Transverse colon (tissue), 4 donors: ENCODE measurements at regions not wholly inside any gene's neighbourhood (a gene's known extent, or its start where the extent isn't known, plus 50 kb on each side); places are given as distances from the start of the nearest gene placed in this dataset.

Experiments used
- DNase-seq: peaks from one replicate; pipeline ENCODE4 v3.0.0-alpha.2; 2019
- H3K27ac ChIP-seq, 4 donors: fragments of 200-600 bp; sonication (generic); 2 replicates each; pipeline ENCODE4 v1.5.1; 2016 to 2018; ENCODE audit warnings: inconsistent platforms in 4 of 4
- H3K27me3 ChIP-seq: fragments of 200-600 bp; sonication (generic); 2 replicates; pipeline ENCODE4 v1.5.1; 2017; ENCODE audit warnings: inconsistent platforms
- H3K36me3 ChIP-seq, 4 donors: fragments of 200-600 bp; sonication (generic); 2 replicates each; pipeline ENCODE4 v1.5.1; 2017 to 2019; ENCODE audit warnings: inconsistent platforms in 4 of 4
- H3K4me1 ChIP-seq, 4 donors: fragments of 200-600 bp; sonication (generic); 2 replicates each; pipeline ENCODE4 v1.5.1; 2017 to 2020; ENCODE audit warnings: inconsistent platforms in 4 of 4
- H3K4me3 ChIP-seq, 4 donors: fragments of 200-600 bp; sonication (generic); 1 replicate in 1 of 4; 2 replicates in 3 of 4; pipeline versions ENCODE4 v1.5.1 to v1.6.1; 2017 to 2019; ENCODE audit warnings: inconsistent platforms in 4 of 4
- H3K9me3 ChIP-seq, 2 donors: fragments of 200-600 bp; sonication (generic); 2 replicates each; pipeline ENCODE4 v1.5.1; 2017 to 2019; ENCODE audit warnings: inconsistent platforms in 2 of 2
- EP300 ChIP-seq: sonication (generic); formaldehyde crosslinking; IDR thresholded peaks from one replicate; pipeline ENCODE4 v1.6.1; 2017; ENCODE audit warnings: antibody characterized with exemption, low read depth
- POLR2A ChIP-seq: fragments of 450-650 bp; IDR thresholded peaks from one replicate; pipeline ENCODE4 v1.6.1; 2016; ENCODE audit warnings: antibody characterized with exemption, mild to moderate bottlenecking, moderate library complexity
- POLR2AphosphoS5 ChIP-seq, 3 donors: sonication (generic); formaldehyde crosslinking; IDR thresholded peaks; one replicate each; pipeline ENCODE4 v1.6.1; 2016; ENCODE audit warnings: antibody characterized with exemption in 3 of 3
- WGBS, 2 donors: methylation state at CpG; one replicate each; pipeline ENCODE4 v1.1.5; 2018; ENCODE audit warnings: low coverage in 1 of 2; 5-methylcytosine and 5-hydroxymethylcytosine counted together
- in situ Hi-C, 4 donors: fragments of 200-750 bp; cut with MboI; loops; one replicate each; pipeline versions ENCODE4 v1.15.0 to v1.15.1; 2017; ENCODE audit warnings: low sequenced_read_pairs in 3 of 4, low pct_ligation_motif_present in 1 of 4, low pct_unique_long_range_greater_than_20kb in 1 of 4
- intact Hi-C: fragments of 100-400 bp; cut with DNase I; formaldehyde crosslinking; loops from one replicate; pipeline ENCODE4 v1.15.1; 2023; ENCODE audit warnings: low total_unique reads
- TF ChIP-seq, protein P1 (sequence below), 5 experiments: fragments of 200-600 bp in 3 of 5; fragments of 450-650 bp in 2 of 5; sonication (generic) in 3 of 5; IDR thresholded peaks; 1 replicate in 2 of 5; 2 replicates in 3 of 5; pipeline ENCODE4 v1.5.1; 2016 to 2017; ENCODE audit warnings: antibody characterized with exemption in 5 of 5, inconsistent platforms in 3 of 5, mild to moderate bottlenecking in 2 of 5, moderate library complexity in 1 of 5

DNA sequence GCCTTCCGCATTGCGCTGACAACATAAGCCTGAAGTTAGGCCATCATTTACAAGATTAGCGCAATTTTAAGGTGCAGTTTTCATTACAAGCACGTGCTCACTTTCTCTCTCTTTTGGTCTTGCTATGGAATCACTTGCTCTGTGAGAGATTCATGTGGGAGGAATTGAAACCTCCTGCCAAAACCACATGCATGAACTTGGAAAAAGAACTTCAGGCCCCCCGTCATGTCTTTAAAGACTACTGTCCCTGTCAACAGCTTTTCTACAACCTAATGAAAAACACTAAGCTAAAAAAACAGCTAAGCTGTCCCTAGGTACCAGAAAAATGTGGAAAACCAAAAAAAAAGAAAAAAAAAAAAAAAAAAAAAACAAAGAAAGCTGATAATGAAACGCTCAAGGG lies 1707.6 kb upstream of the RAG2 start:
- no peak for DNase-seq
- Histone ChIP-seq H3K4me1 (no peaks in the 10 kb centered on the region), H3K27me3 (no peaks in the 10 kb centered on the region), H3K4me3 (no peak overlapping the region), H3K36me3 (no peaks in the 10 kb centered on the region), H3K9me3 (no peaks in the 10 kb centered on the region), H3K27ac (no peak overlapping the region)
- 71 to 81% methylated on average over 5 to 6 of the region's 6 CpGs for WGBS, 2 donors
- TF ChIP-seq, protein P1, sequence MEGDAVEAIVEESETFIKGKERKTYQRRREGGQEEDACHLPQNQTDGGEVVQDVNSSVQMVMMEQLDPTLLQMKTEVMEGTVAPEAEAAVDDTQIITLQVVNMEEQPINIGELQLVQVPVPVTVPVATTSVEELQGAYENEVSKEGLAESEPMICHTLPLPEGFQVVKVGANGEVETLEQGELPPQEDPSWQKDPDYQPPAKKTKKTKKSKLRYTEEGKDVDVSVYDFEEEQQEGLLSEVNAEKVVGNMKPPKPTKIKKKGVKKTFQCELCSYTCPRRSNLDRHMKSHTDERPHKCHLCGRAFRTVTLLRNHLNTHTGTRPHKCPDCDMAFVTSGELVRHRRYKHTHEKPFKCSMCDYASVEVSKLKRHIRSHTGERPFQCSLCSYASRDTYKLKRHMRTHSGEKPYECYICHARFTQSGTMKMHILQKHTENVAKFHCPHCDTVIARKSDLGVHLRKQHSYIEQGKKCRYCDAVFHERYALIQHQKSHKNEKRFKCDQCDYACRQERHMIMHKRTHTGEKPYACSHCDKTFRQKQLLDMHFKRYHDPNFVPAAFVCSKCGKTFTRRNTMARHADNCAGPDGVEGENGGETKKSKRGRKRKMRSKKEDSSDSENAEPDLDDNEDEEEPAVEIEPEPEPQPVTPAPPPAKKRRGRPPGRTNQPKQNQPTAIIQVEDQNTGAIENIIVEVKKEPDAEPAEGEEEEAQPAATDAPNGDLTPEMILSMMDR (IDR thresholded peaks at IDR 0.05), result no peak
- no peak for TF ChIP-seq EP300
- TF ChIP-seq POLR2AphosphoS5 (IDR thresholded peaks at IDR 0.05), result no peak
- TF ChIP-seq POLR2A, result no peak
- in situ Hi-C loops, result no loop called here
- intact Hi-C loops, result no loop called here

DNA sequence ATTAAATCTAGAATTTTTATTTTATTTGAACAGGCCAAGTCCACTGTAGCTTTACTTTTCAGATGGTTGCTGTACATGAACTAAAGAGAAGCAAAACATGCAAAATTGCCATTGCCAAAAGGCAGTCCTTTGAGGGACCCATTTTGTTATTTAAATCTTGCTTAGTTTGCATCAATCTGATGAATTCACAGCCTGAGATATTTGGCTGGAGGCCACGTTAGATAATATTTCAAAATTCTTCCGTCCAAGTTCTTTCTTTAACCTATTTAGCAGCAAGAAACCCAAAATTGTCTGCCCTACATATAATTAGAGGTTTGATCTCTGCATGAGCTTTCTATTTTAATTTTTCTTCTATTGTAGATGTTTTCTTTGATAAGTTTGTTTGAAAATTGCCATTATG lies 1706.9 kb upstream of the RAG2 start:
- WGBS, 2 donors, result 67 to 70% methylated on average over 2 of the region's 2 CpGs
- TF ChIP-seq EP300 (no peak), POLR2A (no peak), POLR2AphosphoS5 (IDR thresholded peaks at IDR 0.05) (no peak)
- TF ChIP-seq, protein P1 (IDR thresholded peaks at IDR 0.05), result no peak
- Histone ChIP-seq H3K4me3 (no peak overlapping the region), H3K27me3 (no peaks in the 10 kb centered on the region), H3K36me3 (no peaks in the 10 kb centered on the region), H3K9me3 (no peaks in the 10 kb centered on the region), H3K4me1 (no peaks in the 10 kb centered on the region), H3K27ac (no peak overlapping the region)
- in situ Hi-C loops, result no loop called here
- intact Hi-C loops, result no loop called here
- DNase-seq, result no peak

DNA sequence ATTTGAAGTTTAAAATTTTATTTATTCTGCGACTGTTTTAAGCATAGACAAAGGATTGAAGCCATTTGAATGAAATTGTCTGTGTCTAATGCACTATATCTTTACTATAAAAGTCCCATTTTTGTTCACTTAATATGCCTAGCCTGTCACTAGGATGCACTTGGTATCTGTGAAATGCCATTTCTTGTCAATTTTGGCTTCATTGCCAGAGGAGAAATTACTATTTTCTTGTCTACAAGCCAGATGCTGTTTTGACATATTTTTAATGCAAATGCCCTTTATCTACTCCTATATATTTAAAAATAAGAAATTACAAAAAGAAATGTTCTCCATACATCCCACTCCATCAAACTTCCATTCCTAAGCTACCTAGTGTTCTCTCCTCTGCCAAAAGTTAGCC lies 1704.5 kb upstream of the RAG2 start:
- in situ Hi-C loops, result no loop called here
- TF ChIP-seq POLR2AphosphoS5 (IDR thresholded peaks at IDR 0.05) (no peak), POLR2A (no peak), EP300 (no peak)
- TF ChIP-seq, protein P1 (IDR thresholded peaks at IDR 0.05), result no peak

DNA sequence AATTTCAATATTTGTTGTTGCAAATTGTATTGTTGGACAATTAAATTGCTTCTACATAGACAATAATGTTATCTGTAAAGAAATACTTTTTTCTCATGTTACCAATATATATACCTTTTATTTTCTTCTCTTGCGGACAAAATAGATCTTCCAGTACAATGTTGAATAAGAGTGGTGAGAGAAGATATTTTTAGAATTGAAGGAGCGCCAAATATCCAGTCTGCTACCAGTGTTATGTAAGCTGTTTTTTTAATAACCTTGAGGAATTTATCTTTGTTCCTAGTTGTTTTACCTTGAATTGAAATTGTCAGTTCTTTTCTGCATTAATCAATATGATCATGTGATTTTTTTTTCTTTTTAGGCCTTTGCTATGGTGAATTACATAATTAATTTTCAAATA lies 1702.5 kb upstream of the RAG2 start:
- intact Hi-C loops (no loop called here), in situ Hi-C loops (no loop called here)
- no peak for DNase-seq
- H3K9me3 ChIP-seq, result no peaks in the 10 kb centered on the region
- 71 to 83% methylated on average over 2 of the region's 2 CpGs for WGBS, 2 donors
- H3K27me3 ChIP-seq, result no peaks in the 10 kb centered on the region
- H3K4me3 ChIP-seq, result no peak overlapping the region
- no peak overlapping the region for H3K27ac ChIP-seq
- TF ChIP-seq EP300 (no peak), POLR2A (no peak), POLR2AphosphoS5 (IDR thresholded peaks at IDR 0.05) (no peak)
- TF ChIP-seq, protein P1 (IDR thresholded peaks at IDR 0.05), result no peak
- no peaks in the 10 kb centered on the region for H3K36me3 ChIP-seq
- H3K4me1 ChIP-seq, result no peaks in the 10 kb centered on the region

More for the DNA sequence above, 1704.5 kb upstream of the RAG2 start:
- DNase-seq, result no peak
- Histone ChIP-seq H3K36me3 (no peaks in the 10 kb centered on the region), H3K27me3 (no peaks in the 10 kb centered on the region), H3K4me3 (no peak overlapping the region), H3K27ac (no peak overlapping the region), H3K4me1 (no peaks in the 10 kb centered on the region), H3K9me3 (no peaks in the 10 kb centered on the region)
- 0 to 2% methylated on average over 1 of the region's 1 CpG for WGBS, 2 donors
- intact Hi-C loops, result no loop called here
